Endodermal cell (in vitro differentiated cells): ENCODE measurements at regions not wholly inside any gene's neighbourhood (a gene's known extent, or its start where the extent isn't known, plus 50 kb on each side); places are given as distances from the start of the nearest gene placed in this dataset.

Experiments
- DNase-seq: peaks from one replicate; pipeline ENCODE4 v3.0.0-alpha.2; 2017
- H3K27ac ChIP-seq: 2 replicates; pipeline ENCODE4 v1.5.1; 2013; ENCODE audit warnings: mild to moderate bottlenecking, low read depth, low read length, moderate library complexity
- H3K27me3 ChIP-seq: 2 replicates; pipeline ENCODE4 v1.6.1; 2013; ENCODE audit warnings: mild to moderate bottlenecking, low read length, moderate library complexity; ENCODE audit not compliant: insufficient read depth, control insufficient read depth, poor library complexity, severe bottlenecking
- H3K36me3 ChIP-seq: 2 replicates; pipeline ENCODE4 v1.7.0; 2013; ENCODE audit warnings: mild to moderate bottlenecking, low read length, moderate library complexity; ENCODE audit not compliant: control insufficient read depth, insufficient read depth
- H3K4me1 ChIP-seq: one replicate; pipeline ENCODE4 v1.7.0; 2013; ENCODE audit warnings: low read length; ENCODE audit not compliant: control insufficient read depth, insufficient read depth
- H3K4me3 ChIP-seq: 2 replicates; pipeline ENCODE4 v1.5.1; 2013; ENCODE audit warnings: mild to moderate bottlenecking, low read length, moderate library complexity
- H3K9ac ChIP-seq: 2 replicates; pipeline ENCODE4 v1.6.1; 2013; ENCODE audit warnings: mild to moderate bottlenecking, low read length, moderate library complexity; ENCODE audit not compliant: poor library complexity, severe bottlenecking; ENCODE audit errors: extremely low read depth
- H3K9me3 ChIP-seq: 2 replicates; pipeline ENCODE4 v1.6.1; 2013; ENCODE audit warnings: mild to moderate bottlenecking, low read length, moderate library complexity; ENCODE audit not compliant: control insufficient read depth
- H3K27ac Mint-ChIP-seq: 2 replicates; pipeline ENCODE4 v1.8.0; 2020; ENCODE audit warnings: mixed read lengths
- H3K27me3 Mint-ChIP-seq: 2 replicates; pipeline ENCODE4 v1.8.0; 2021; ENCODE audit warnings: mild to moderate bottlenecking, mixed read lengths; ENCODE audit not compliant: insufficient read depth
- H3K36me3 Mint-ChIP-seq: 2 replicates; pipeline ENCODE4 v1.8.0; 2020; ENCODE audit warnings: low read depth, mixed read lengths
- H3K4me1 Mint-ChIP-seq: 2 replicates; pipeline ENCODE4 v1.8.0; 2020; ENCODE audit warnings: mixed read lengths
- H3K4me3 Mint-ChIP-seq: 2 replicates; pipeline ENCODE4 v1.8.0; 2020; ENCODE audit warnings: mild to moderate bottlenecking, moderate library complexity, mixed read lengths
- H3K9me3 Mint-ChIP-seq: 2 replicates; pipeline ENCODE4 v1.8.0; 2020; ENCODE audit warnings: mild to moderate bottlenecking, mixed read lengths
- WGBS, 2 experiments: methylation state at CpG; one replicate each; pipeline versions ENCODE4 v1.1.5 to v1.1.7; 2013; ENCODE audit warnings: missing lambda C conversion rate in 2 of 2, mixed read lengths in 1 of 2; ENCODE audit not compliant: insufficient coverage in 1 of 2, insufficient read length in 1 of 2; 5-methylcytosine and 5-hydroxymethylcytosine counted together
- TF ChIP-seq, protein P1 (sequence below): fragments of 200-600 bp; sonication (generic); conservative IDR thresholded peaks from 2 replicates; pipeline ENCODE4 v1.5.0; 2021; ENCODE audit warnings: antibody characterized with exemption, mild to moderate bottlenecking

DNA sequence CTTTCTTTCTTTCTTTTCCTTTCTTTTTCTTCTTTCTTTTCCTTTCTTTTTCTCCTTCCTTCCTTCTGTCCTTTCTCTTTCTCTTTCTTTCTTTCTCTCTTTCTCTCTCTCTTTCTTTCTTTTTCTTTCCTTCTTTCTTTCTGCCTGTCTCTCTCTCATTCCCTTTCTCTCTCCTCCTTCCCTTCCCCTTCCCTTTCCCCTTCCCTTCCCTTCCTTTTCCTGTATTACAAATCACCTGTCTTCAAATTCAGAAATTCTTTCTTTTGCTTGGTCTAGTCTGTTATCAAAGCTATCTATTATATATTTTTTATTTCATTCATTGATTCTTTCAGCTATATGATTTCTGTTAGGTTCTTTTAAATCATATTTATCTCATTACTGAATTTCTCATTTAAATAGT, 315.2 kb upstream of the NOX3 start:
- no peak overlapping the region for H3K4me3 Mint-ChIP-seq
- no peaks in the 10 kb centered on the region for H3K4me1 Mint-ChIP-seq
- H3K4me1 ChIP-seq = no peaks in the 10 kb centered on the region
- no peak overlapping the region for H3K4me3 ChIP-seq
- H3K9ac ChIP-seq = no peak overlapping the region
- H3K36me3 Mint-ChIP-seq = no peaks in the 10 kb centered on the region
- no peak for DNase-seq
- TF ChIP-seq, protein P1, sequence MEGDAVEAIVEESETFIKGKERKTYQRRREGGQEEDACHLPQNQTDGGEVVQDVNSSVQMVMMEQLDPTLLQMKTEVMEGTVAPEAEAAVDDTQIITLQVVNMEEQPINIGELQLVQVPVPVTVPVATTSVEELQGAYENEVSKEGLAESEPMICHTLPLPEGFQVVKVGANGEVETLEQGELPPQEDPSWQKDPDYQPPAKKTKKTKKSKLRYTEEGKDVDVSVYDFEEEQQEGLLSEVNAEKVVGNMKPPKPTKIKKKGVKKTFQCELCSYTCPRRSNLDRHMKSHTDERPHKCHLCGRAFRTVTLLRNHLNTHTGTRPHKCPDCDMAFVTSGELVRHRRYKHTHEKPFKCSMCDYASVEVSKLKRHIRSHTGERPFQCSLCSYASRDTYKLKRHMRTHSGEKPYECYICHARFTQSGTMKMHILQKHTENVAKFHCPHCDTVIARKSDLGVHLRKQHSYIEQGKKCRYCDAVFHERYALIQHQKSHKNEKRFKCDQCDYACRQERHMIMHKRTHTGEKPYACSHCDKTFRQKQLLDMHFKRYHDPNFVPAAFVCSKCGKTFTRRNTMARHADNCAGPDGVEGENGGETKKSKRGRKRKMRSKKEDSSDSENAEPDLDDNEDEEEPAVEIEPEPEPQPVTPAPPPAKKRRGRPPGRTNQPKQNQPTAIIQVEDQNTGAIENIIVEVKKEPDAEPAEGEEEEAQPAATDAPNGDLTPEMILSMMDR = no peak
- no peak overlapping the region for H3K27ac ChIP-seq
- H3K9me3 Mint-ChIP-seq = peaks cover 14% of the 10 kb centered on the region
- no peaks in the 10 kb centered on the region for H3K9me3 ChIP-seq
- no peak overlapping the region for H3K27ac Mint-ChIP-seq
- no peaks in the 10 kb centered on the region for H3K27me3 ChIP-seq
- no peaks in the 10 kb centered on the region for H3K27me3 Mint-ChIP-seq
- H3K36me3 ChIP-seq = no peaks in the 10 kb centered on the region

DNA sequence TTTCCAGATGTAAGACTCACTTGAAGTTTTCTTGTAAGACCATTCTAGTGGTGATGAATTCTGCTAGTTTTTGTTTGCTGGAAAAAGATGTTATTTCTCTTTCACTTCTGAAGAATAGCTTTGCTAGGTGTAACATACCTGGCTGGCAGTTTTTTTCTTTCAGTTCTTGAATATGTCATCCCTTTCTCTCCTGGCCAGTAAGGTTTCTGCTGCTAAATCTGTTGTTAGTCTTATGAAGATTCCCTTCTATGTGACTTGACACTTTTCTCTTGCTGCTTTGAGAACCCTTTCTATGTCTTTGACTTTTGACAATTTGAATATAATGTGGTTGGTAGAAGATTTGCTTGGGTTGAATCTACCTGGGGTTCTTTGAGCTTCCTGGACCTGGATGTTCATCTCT, 314.7 kb upstream of the NOX3 start:
- no peaks in the 10 kb centered on the region for H3K9me3 ChIP-seq
- H3K27ac ChIP-seq = no peak overlapping the region
- Mint-ChIP-seq H3K27ac (no peak overlapping the region), H3K9me3 (peaks cover 14% of the 10 kb centered on the region), H3K27me3 (no peaks in the 10 kb centered on the region), H3K4me3 (no peak overlapping the region), H3K4me1 (no peaks in the 10 kb centered on the region), H3K36me3 (no peaks in the 10 kb centered on the region)
- no peaks in the 10 kb centered on the region for H3K27me3 ChIP-seq
- DNase-seq = no peak
- no peaks in the 10 kb centered on the region for H3K36me3 ChIP-seq
- no peaks in the 10 kb centered on the region for H3K4me1 ChIP-seq
- no peak overlapping the region for H3K9ac ChIP-seq
- TF ChIP-seq, protein P1 = no peak
- H3K4me3 ChIP-seq = no peak overlapping the region

DNA sequence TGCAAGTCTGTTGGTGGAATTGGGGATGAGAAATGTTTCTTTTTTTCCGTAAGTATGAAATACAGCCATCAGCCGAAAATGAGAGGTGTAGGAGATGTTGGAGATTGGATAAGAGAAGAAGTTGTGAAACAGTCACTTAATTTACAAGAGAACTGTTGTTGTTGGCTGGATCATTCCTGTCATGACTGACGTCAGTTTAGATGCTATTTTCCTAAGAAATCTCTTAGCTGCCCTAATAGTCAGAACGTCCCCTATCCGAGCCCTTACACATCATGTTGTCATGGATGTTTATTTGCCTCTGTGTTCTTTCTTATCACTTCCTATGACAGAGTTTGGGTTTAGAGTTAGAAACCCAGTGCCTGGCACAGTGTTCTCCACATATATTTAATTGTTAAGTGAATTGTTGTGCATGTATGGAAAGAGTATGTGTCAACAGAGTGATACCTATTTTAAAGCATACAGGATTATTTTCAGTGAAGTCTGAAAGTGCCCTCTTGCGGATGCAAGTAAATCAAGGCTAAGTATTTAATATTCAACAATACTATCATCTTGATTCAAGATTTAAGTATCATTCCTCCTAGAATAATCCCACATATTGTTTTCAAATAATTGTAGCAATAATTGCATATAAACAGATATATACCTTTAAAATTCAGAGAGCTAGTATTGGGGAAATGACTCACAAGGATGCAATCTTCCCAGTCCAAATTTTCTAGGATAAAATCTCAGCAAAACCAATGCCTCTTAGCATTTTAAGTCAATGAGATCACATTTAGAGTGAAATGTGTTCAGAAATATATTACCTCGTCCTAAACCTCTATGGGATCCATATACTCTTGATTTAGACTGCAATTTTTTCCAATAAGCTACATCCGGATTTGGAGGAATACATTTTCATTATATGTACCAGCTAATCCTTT, 309.9 kb upstream of the NOX3 start:
- 92 to 100% methylated on average over 4 to 8 of the region's 8 CpGs for WGBS, 2 experiments
- H3K36me3 Mint-ChIP-seq = no peaks in the 10 kb centered on the region
- Histone ChIP-seq H3K9me3 (no peaks in the 10 kb centered on the region), H3K4me1 (no peaks in the 10 kb centered on the region), H3K27me3 (no peaks in the 10 kb centered on the region), H3K9ac (no peak overlapping the region), H3K4me3 (no peak overlapping the region), H3K36me3 (no peaks in the 10 kb centered on the region), H3K27ac (no peak overlapping the region)
- DNase-seq = no peak
- no peaks in the 10 kb centered on the region for H3K4me1 Mint-ChIP-seq
- H3K27ac Mint-ChIP-seq = no peak overlapping the region
- TF ChIP-seq, protein P1 = no peak
- H3K9me3 Mint-ChIP-seq = peaks cover 11% of the 10 kb centered on the region
- H3K27me3 Mint-ChIP-seq = no peaks in the 10 kb centered on the region
- no peak overlapping the region for H3K4me3 Mint-ChIP-seq
